A673 (cell line): ENCODE measurements at regions not wholly inside any gene's neighbourhood (a gene's known extent, or its start where the extent isn't known, plus 50 kb on each side); places are given as distances from the start of the nearest gene placed in this dataset.

ENCODE experiments used
- EZH2 ChIP-seq: fragments of 200-600 bp; sonication (generic); IDR thresholded peaks from 2 replicates; pipeline ENCODE4 v1.6.1; 2017; ENCODE audit warnings: borderline replicate concordance, low read depth, mild to moderate bottlenecking, mixed read lengths, antibody characterized with exemption, low read length; ENCODE audit not compliant: poor library complexity, severe bottlenecking
- TF ChIP-seq, protein P1 (sequence below): fragments of 300-800, 200-600 bp; sonication (generic); conservative IDR thresholded peaks from 2 replicates; pipeline ENCODE4 v1.5.1; 2017; ENCODE audit warnings: low read depth, mild to moderate bottlenecking, antibody characterized with exemption, low read length, moderate library complexity, mixed read lengths

DNA sequence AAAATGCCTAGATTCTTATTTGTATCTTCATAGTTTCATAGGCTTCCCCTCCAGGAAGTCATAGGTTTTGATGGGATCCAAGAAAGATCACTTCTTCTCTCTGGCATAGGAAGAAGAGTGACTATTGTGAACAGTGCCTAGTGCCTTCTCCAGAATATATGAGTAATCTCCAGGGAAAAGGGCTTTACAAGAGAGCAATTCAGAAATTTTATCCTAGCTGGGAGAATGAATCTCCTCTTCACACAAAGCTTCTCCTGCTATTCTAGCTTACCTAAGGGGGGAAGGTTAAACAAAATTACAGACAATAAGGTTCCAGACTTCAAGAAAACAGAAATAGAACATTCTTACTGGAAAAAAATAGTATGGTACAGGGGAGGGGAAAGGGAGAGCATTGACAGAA is 1193.3 kb upstream of the CDH6 start:
- TF ChIP-seq, protein P1, sequence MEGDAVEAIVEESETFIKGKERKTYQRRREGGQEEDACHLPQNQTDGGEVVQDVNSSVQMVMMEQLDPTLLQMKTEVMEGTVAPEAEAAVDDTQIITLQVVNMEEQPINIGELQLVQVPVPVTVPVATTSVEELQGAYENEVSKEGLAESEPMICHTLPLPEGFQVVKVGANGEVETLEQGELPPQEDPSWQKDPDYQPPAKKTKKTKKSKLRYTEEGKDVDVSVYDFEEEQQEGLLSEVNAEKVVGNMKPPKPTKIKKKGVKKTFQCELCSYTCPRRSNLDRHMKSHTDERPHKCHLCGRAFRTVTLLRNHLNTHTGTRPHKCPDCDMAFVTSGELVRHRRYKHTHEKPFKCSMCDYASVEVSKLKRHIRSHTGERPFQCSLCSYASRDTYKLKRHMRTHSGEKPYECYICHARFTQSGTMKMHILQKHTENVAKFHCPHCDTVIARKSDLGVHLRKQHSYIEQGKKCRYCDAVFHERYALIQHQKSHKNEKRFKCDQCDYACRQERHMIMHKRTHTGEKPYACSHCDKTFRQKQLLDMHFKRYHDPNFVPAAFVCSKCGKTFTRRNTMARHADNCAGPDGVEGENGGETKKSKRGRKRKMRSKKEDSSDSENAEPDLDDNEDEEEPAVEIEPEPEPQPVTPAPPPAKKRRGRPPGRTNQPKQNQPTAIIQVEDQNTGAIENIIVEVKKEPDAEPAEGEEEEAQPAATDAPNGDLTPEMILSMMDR, result no peak
- no peak for TF ChIP-seq EZH2
